ENCODE measurements at regions not wholly inside any gene's neighbourhood (a gene's known extent, or its start where the extent isn't known, plus 50 kb on each side); places are given as distances from the start of the nearest gene placed in this dataset.
"Not testable (repeated sequence)": the region's sequence is repeated elsewhere in the genome, so short reads cannot be mapped to it uniquely, and the experiment has no call there.

GRCh38 chr5:163748934-163749333 is 243.5 kb downstream of the MAT2B start:
- Histone ChIP-seq H3K4me1 (ENCODE audit: control insufficient read depth in 1 of 2, insufficient read depth in 2 of 2, low read length in 2 of 2) (no peaks in the 10 kb centered on the region), H2AFZ (ENCODE audit: insufficient read depth, low read depth, low read length, poor library complexity, severe bottlenecking) (no peak overlapping the region), H3K9ac (ENCODE audit: insufficient read depth, low read length, poor library complexity, severe bottlenecking) (no peak overlapping the region), H3K4me2 (replicated peaks; ENCODE audit: extremely low read depth, low read length, poor library complexity, severe bottlenecking) (no peak overlapping the region), H3K27me3 (ENCODE audit: control insufficient read depth in 2 of 2, insufficient read depth in 2 of 2, low read length in 2 of 2) (no peaks in the 10 kb centered on the region), H3K79me2 (ENCODE audit: insufficient read depth, low read length) (no peaks in the 10 kb centered on the region), H3K4me3 (replicated peaks in 1 of 3; ENCODE audit: low read depth in 2 of 3, low read length in 3 of 3) (no peak overlapping the region), H3K9me3 (replicated peaks in 1 of 2; ENCODE audit: control insufficient read depth in 1 of 2, insufficient read depth in 1 of 2, low read length in 2 of 2) (peaks cover 4 to 6% of the 10 kb centered on the region in 2 donors), H3K27ac (ENCODE audit: low read depth in 1 of 2, low read length in 2 of 2) (no peak overlapping the region), H4K20me1 (ENCODE audit: insufficient read depth, low read length) (no peaks in the 10 kb centered on the region), H3K36me3 (replicated peaks in 1 of 2; ENCODE audit: control insufficient read depth in 1 of 2, insufficient read depth in 2 of 2, low read length in 2 of 2) (no peaks in the 10 kb centered on the region)
- DNase-seq = no peak
- no peak overlapping the region for H3K27ac Mint-ChIP-seq
- no peaks in the 10 kb centered on the region for H3K36me3 Mint-ChIP-seq
- no CpG with 5 or more reads among the region's 3 CpGs for WGBS (ENCODE audit: insufficient coverage)
- intact Hi-C loops (cut with micrococcal nuclease) = no loop called here
- H3K4me1 Mint-ChIP-seq = no peaks in the 10 kb centered on the region
- peaks cover 0 to 1% (median 0%) of the 10 kb centered on the region in 3 donors for H3K27me3 Mint-ChIP-seq (ENCODE audit: low read depth in 3 of 3)
- no peak overlapping the region for H3K4me3 Mint-ChIP-seq
- H3K9me3 Mint-ChIP-seq = peaks cover 0 to 12% (median 6%) of the 10 kb centered on the region in 7 donors
- TF ChIP-seq CTCF (IDR thresholded peaks at IDR 0.05) = no peak

- H3K79me2 ChIP-seq (ENCODE audit: insufficient read depth, low read length); H4K20me1 ChIP-seq (ENCODE audit: insufficient read depth, low read length); H3K27ac ChIP-seq (ENCODE audit: low read depth in 1 of 2, low read length in 2 of 2); H3K4me1 Mint-ChIP-seq; H3K27me3 Mint-ChIP-seq (ENCODE audit: low read depth in 3 of 3); H3K36me3 ChIP-seq (replicated peaks in 1 of 2; ENCODE audit: control insufficient read depth in 1 of 2, insufficient read depth in 2 of 2, low read length in 2 of 2); H3K27me3 ChIP-seq (ENCODE audit: control insufficient read depth in 2 of 2, insufficient read depth in 2 of 2, low read length in 2 of 2); intact Hi-C loops (cut with micrococcal nuclease); H3K4me1 ChIP-seq (ENCODE audit: control insufficient read depth in 1 of 2, insufficient read depth in 2 of 2, low read length in 2 of 2); H2AFZ ChIP-seq (ENCODE audit: insufficient read depth, low read depth, low read length, poor library complexity, severe bottlenecking); DNase-seq; H3K9ac ChIP-seq (ENCODE audit: insufficient read depth, low read length, poor library complexity, severe bottlenecking); H3K4me3 ChIP-seq (replicated peaks in 1 of 3; ENCODE audit: low read depth in 2 of 3, low read length in 3 of 3); H3K36me3 Mint-ChIP-seq; H3K4me3 Mint-ChIP-seq; H3K27ac Mint-ChIP-seq; H3K9me3 ChIP-seq (replicated peaks in 1 of 2; ENCODE audit: control insufficient read depth in 1 of 2, insufficient read depth in 1 of 2, low read length in 2 of 2); H3K4me2 ChIP-seq (replicated peaks; ENCODE audit: extremely low read depth, low read length, poor library complexity, severe bottlenecking): not testable (repeated sequence)
- H3K9me3 Mint-ChIP-seq = peaks cover 0 to 14% (median 5%) of the 10 kb centered on the region in 7 donors
- WGBS (ENCODE audit: insufficient coverage) = 95% methylated on average over 9 of the region's 10 CpGs
These were observed 245.0 kb downstream of the MAT2B start for GRCh38 chr5:163750415-163750814.

Data from CD14-positive monocyte (primary cell).